HFFc6 (cell line): ENCODE measurements at regions not wholly inside any gene's neighbourhood (a gene's known extent, or its start where the extent isn't known, plus 50 kb on each side); places are given as distances from the start of the nearest gene placed in this dataset.

Experiments used
- DNase-seq: peaks from one replicate; pipeline ENCODE4 v3.0.0-alpha.2; 2018
- H3K27ac Mint-ChIP-seq: 2 replicates; pipeline ENCODE4 v1.8.0; 2020; ENCODE audit warnings: mild to moderate bottlenecking, mixed read lengths
- H3K27me3 Mint-ChIP-seq: 2 replicates; pipeline ENCODE4 v1.8.0; 2021; ENCODE audit warnings: mild to moderate bottlenecking, moderate library complexity, mixed read lengths; ENCODE audit not compliant: insufficient read depth
- H3K36me3 Mint-ChIP-seq: 2 replicates; pipeline ENCODE4 v1.8.0; 2021; ENCODE audit warnings: low read depth, mixed read lengths
- H3K4me1 Mint-ChIP-seq: 2 replicates; pipeline ENCODE4 v1.8.0; 2020; ENCODE audit warnings: low read depth, mixed read lengths
- H3K4me3 Mint-ChIP-seq: 2 replicates; pipeline ENCODE4 v1.8.0; 2020; ENCODE audit warnings: mild to moderate bottlenecking, moderate library complexity, mixed read lengths
- H3K9me3 Mint-ChIP-seq: 2 replicates; pipeline ENCODE4 v1.8.0; 2020; ENCODE audit warnings: mild to moderate bottlenecking, mixed read lengths
- TF ChIP-seq, protein P1 (sequence below): fragments of 200-600 bp; sonication (generic); IDR thresholded peaks from 2 replicates; pipeline ENCODE4 v1.5.0; 2021; ENCODE audit warnings: antibody characterized with exemption, mild to moderate bottlenecking

DNA sequence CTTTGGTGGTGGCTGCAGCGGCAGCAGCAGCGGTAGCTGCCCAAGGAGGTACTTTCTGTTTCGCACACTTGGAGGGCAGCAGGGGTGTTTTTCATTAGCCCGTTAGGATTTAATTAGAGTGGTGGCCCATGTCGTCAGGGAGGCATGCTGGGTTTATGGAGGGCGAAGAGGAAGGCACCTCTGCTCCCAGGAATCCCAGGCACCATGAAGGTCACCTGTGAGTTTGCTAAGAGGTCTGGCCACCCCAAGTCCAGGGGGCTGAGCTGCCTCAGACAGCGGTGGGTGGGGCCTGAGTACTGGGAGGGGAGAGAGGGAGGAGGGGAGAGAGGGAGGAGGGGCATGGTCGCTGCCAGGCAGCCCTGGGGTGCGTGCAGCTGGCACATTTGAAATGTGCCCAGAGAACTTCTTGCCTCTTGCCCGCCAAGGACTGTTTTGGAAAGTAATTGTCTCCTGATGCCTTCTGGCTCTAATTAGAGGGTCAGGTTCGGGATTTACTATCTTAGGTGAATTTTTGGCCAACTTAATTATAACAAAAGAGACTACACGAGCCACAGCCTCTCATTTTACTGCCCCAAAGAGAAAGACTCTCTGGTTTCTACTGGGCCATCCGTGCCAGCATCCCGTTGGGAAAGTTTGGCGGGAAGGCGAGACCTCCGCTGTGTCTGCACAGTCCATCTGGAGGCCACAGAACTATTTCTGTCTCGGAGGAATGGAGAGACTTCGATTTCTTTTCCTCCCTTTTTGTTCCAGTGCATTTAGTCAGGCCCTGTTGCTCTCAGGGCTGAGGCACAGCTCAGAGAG, 62.0 kb downstream of the GLI2 start:
- peak overlapping the region; percentile 54 for H3K27ac Mint-ChIP-seq
- peaks cover 76% of the 10 kb centered on the region for H3K4me1 Mint-ChIP-seq
- H3K9me3 Mint-ChIP-seq, result no peaks in the 10 kb centered on the region
- H3K4me3 Mint-ChIP-seq, result no peak overlapping the region
- TF ChIP-seq, protein P1, sequence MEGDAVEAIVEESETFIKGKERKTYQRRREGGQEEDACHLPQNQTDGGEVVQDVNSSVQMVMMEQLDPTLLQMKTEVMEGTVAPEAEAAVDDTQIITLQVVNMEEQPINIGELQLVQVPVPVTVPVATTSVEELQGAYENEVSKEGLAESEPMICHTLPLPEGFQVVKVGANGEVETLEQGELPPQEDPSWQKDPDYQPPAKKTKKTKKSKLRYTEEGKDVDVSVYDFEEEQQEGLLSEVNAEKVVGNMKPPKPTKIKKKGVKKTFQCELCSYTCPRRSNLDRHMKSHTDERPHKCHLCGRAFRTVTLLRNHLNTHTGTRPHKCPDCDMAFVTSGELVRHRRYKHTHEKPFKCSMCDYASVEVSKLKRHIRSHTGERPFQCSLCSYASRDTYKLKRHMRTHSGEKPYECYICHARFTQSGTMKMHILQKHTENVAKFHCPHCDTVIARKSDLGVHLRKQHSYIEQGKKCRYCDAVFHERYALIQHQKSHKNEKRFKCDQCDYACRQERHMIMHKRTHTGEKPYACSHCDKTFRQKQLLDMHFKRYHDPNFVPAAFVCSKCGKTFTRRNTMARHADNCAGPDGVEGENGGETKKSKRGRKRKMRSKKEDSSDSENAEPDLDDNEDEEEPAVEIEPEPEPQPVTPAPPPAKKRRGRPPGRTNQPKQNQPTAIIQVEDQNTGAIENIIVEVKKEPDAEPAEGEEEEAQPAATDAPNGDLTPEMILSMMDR, result no peak
- peaks cover 8% of the 10 kb centered on the region for H3K27me3 Mint-ChIP-seq
- DNase-seq, result no peak
- H3K36me3 Mint-ChIP-seq, result peaks cover 32% of the 10 kb centered on the region

DNA sequence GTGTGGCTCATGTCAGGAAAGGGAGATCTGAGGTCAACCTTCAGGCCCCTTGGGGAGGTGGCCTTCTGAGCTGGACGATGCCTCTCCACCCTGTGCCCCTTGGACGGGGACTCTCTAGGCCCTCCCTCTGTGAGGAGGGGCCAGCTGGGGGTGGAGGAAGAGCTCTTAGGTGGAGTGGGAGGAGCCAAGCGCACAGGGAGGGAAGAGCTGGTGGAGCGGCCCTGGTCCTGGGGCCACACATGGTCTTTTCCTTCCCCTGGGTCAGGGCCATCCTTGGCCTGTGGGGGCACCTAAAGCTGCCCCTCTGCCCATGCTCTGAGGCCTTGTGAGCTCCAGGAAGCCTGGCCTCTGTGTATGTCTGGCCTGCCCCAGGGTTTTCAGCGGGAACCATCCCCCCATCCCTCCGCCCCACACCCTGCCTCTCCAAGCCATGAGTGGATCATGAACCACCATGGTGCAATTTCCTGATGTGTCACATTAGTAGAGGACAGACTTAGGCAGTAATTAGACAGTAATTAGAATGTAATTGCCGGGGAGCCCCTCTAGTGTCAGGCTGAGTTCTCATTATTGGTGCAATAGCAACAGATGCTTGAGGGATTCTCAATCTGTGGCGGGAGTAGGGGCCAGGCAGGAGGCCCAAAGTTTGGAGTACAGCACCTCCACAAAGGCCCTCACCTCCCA, 63.0 kb downstream of the GLI2 start:
- H3K27ac Mint-ChIP-seq, result 0 out of 2 replicates have a peak overlapping the region, but pooled peaks have one; percentile 54
- no peak for DNase-seq
- H3K36me3 Mint-ChIP-seq, result peaks cover 32% of the 10 kb centered on the region
- no peak overlapping the region for H3K4me3 Mint-ChIP-seq
- peaks cover 6% of the 10 kb centered on the region; the same call in 1 of the 2 replicates for H3K27me3 Mint-ChIP-seq
- H3K9me3 Mint-ChIP-seq, result no peaks in the 10 kb centered on the region
- TF ChIP-seq, protein P1, result no peak
- peaks cover 79% of the 10 kb centered on the region for H3K4me1 Mint-ChIP-seq

DNA sequence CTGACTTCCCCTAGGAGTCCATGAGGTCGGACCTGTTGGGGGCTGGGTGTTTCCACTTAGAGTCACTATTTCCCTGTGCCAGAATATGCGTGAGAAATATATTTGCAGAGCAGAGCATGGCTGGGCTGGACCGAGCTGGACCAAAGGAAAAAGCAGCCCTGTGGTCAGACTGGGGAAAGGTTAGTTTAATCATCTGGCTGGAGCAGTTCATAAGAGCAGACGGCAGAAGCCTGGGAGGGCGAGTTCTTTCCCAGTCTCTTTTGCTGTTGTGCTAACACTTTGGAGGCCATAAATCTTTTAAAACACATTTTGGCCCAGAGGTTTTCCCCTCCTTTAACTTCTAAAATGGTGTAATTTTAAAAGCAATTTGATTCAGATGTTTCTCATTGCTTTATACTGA, 66.5 kb downstream of the GLI2 start:
- 0 out of 2 replicates have a peak overlapping the region, but pooled peaks have one; percentile 29 for H3K4me3 Mint-ChIP-seq
- peaks cover 63% of the 10 kb centered on the region for H3K4me1 Mint-ChIP-seq
- peaks cover 32% of the 10 kb centered on the region for H3K36me3 Mint-ChIP-seq
- H3K9me3 Mint-ChIP-seq, result no peaks in the 10 kb centered on the region
- peak; percentile 41 for DNase-seq
- TF ChIP-seq, protein P1, result no peak
- peaks cover 6% of the 10 kb centered on the region; the same call in 1 of the 2 replicates for H3K27me3 Mint-ChIP-seq
- H3K27ac Mint-ChIP-seq, result peak overlapping the region; percentile 77

DNA sequence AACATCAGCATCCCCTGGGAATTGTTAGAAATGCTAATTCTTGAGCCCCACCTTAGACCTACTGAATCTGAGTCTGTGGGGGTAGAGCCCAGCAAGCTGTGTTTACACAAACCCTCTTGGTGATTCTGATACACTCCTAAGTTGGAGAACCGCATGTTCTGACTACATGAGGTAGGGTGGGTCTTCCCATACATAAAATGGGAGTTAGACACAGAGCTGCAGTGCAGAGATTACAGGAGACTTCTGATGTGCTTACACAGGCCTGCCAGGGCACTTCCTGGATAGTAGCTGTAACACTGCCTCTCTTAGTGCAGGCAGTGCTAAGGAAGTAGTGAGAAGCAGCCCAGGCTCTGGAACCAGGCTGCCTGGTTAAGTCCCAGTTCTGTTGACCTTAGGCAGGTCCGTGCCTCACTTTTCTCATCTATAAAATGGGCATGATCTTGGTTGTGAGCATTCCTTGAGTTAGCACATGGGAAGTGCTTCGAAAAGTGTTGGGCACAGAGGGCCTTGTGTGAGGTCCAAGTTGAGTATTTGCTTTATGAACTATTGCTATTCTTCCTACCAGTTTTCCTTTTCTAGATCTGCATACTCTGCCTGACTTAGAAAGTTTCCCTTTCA, 67.3 kb downstream of the GLI2 start:
- DNase-seq, result no peak
- H3K36me3 Mint-ChIP-seq, result peaks cover 30% of the 10 kb centered on the region
- peak overlapping the region; percentile 77 for H3K27ac Mint-ChIP-seq
- H3K4me1 Mint-ChIP-seq, result peaks cover 56% of the 10 kb centered on the region
- TF ChIP-seq, protein P1, result no peak
- H3K27me3 Mint-ChIP-seq, result peaks cover 6% of the 10 kb centered on the region
- no peak overlapping the region for H3K4me3 Mint-ChIP-seq
- H3K9me3 Mint-ChIP-seq, result no peaks in the 10 kb centered on the region

DNA sequence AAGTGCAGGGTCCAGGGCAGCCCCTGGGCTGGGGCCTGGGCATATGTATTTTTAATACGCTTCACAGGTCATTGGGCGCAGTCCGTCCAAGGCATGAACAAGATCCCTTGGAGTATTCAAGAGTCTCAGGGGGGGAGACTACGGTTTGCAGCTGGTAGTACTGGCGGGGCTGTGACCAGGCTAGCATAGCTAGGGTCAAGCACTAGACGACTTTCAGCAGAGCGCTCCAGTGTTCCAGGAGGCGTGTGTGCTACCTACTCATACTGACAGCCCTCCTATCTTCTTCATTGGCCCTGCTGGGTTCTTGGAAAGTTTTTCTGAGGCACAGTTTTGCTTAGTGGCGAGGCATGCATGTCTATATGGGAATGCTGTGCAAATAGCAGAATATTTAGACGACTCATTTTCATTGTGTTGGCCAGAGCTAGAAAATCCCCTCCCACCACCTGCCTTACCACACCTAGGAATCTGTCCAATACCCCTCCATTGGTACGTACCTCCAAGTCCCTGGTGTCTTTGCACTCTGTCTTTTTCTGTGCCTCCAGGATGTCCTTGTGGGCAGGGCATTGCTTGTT, 68.2 kb downstream of the GLI2 start:
- H3K4me1 Mint-ChIP-seq, result peaks cover 49% of the 10 kb centered on the region
- H3K27me3 Mint-ChIP-seq, result peaks cover 6% of the 10 kb centered on the region
- TF ChIP-seq, protein P1, result no peak
- no peak for DNase-seq
- H3K27ac Mint-ChIP-seq, result no peak overlapping the region
- H3K36me3 Mint-ChIP-seq, result peaks cover 25% of the 10 kb centered on the region
- no peak overlapping the region for H3K4me3 Mint-ChIP-seq
- no peaks in the 10 kb centered on the region for H3K9me3 Mint-ChIP-seq
